ENCODE measurements at regions not wholly inside any gene's neighbourhood (a gene's known extent, or its start where the extent isn't known, plus 50 kb on each side); places are given as distances from the start of the nearest gene placed in this dataset.

- Histone ChIP-seq H2BK20ac (ENCODE audit: low read depth, low read length) (no peak overlapping the region), H3K9me1 (ENCODE audit: insufficient read depth, low read length) (no peaks in the 10 kb centered on the region), H3K4me1 (ENCODE audit: control insufficient read depth, insufficient read depth, low read length) (no peaks in the 10 kb centered on the region), H2AK5ac (ENCODE audit: low read depth, low read length) (no peak overlapping the region), H3K36me3 (ENCODE audit: control insufficient read depth, insufficient read depth, low read length) (no peaks in the 10 kb centered on the region), H2AK9ac (replicated peaks; ENCODE audit: low read depth, low read length, poor library complexity) (no peak overlapping the region), H2AFZ (replicated peaks; ENCODE audit: low read length, poor library complexity) (no peak overlapping the region), H3K27me3 (ENCODE audit: control insufficient read depth, insufficient read depth, low read length) (no peaks in the 10 kb centered on the region), H4K20me1 (ENCODE audit: insufficient read depth, low read length) (no peaks in the 10 kb centered on the region), H3K9me3 (ENCODE audit: control insufficient read depth, insufficient read depth, low read length) (no peaks in the 10 kb centered on the region), H2BK15ac (ENCODE audit: low read depth, low read length) (no peak overlapping the region), H3K79me1 (ENCODE audit: low read depth in 1 of 2, low read length in 2 of 2) (no peaks in the 10 kb centered on the region), H3K18ac (ENCODE audit: low read depth, low read length) (no peak overlapping the region), H2BK120ac (ENCODE audit: low read depth, low read length) (no peak overlapping the region), H3K9ac (ENCODE audit: low read depth, low read length) (no peak overlapping the region), H2BK5ac (ENCODE audit: low read depth, low read length, poor library complexity, severe bottlenecking) (no peak overlapping the region), H3K56ac (ENCODE audit: extremely low read depth, insufficient read depth, low read length) (no peak overlapping the region), H3K4me2 (ENCODE audit: low read depth, low read length) (no peak overlapping the region), H3K27ac (ENCODE audit: insufficient read depth, low read length) (no peak overlapping the region), H3K14ac (replicated peaks; ENCODE audit: low read depth, low read length) (no peak overlapping the region), H4K91ac (ENCODE audit: insufficient read depth, low read depth, low read length) (no peak overlapping the region), H3K23ac (ENCODE audit: low read depth, low read length) (no peak overlapping the region), H4K8ac (ENCODE audit: low read depth in 2 of 2, low read length in 2 of 2) (no peak overlapping the region), H4K5ac (ENCODE audit: low read depth, low read length) (no peak overlapping the region), H3K4me3 (ENCODE audit: insufficient read depth, low read depth, low read length) (no peak overlapping the region), H3K4ac (ENCODE audit: low read depth, low read length) (no peak overlapping the region)
- TF ChIP-seq CEBPB (IDR thresholded peaks at IDR 0.05; ENCODE audit: low read depth, low read length) (no peak), USF2 (IDR thresholded peaks at IDR 0.05; ENCODE audit: low read depth, low read length) (no peak)
- ChIA-PET POLR2A (ENCODE audit: unreplicated experiment) (no interaction called here), CTCF (no interaction called here)
- dilution Hi-C loops (cut with HindIII; ENCODE audit: low sequenced_read_pairs, unreplicated experiment) (no loop called here), in situ Hi-C loops (cut with MboI; ENCODE audit: low sequenced_read_pairs) (no loop called here), intact Hi-C loops (cut with micrococcal nuclease) (no loop called here)
- ATAC-seq (ENCODE audit: low read depth), result no peak
- no TSS peak for BruUV-seq (replicated peaks)
- DNase-seq, result no peak
Measured at GRCh38 chr21:25220954-25221353, 386.3 kb downstream of the MRPL39 start.

Data from IMR-90 (cell line).